OCI-LY3 (cell line): ENCODE measurements at regions not wholly inside any gene's neighbourhood (a gene's known extent, or its start where the extent isn't known, plus 50 kb on each side); places are given as distances from the start of the nearest gene placed in this dataset.

Experiments used
- CTCF ChIP-seq: fragments of 200-600, 300-600 bp; sonication (generic); IDR thresholded peaks from 2 replicates; pipeline ENCODE4 v1.5.1; 2014; ENCODE audit warnings: antibody characterized with exemption, low read length, low read depth
- EZH2phosphoT487 ChIP-seq: fragments of 200-600 bp; shearing (Covaris generic); IDR thresholded peaks from 2 replicates; pipeline ENCODE4 v1.6.1; 2018; ENCODE audit warnings: antibody characterized with exemption, mixed run types, low read depth

DNA sequence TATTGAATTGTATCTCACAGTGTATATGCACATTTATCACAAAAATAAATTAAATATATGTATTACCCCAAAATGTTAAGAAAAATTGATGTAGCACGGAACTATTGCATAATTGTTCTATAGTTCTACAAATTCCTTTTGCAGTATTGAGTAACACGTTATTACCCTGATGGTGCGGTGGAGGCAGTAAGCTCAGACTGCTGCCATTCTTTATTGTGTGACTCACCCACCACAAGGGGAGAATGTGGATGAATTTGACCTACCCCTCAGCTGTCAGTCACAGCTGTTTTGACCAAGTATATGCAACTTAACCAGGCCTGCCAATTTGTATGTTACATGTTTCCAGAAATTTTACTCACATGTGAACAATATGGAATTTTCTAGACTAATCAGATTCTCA lies 506.6 kb downstream of the SH3BGRL start:
- TF ChIP-seq CTCF (no peak), EZH2phosphoT487 (no peak)
